Stimulated activated CD4-positive, alpha-beta T cell treated with anti-CD3 and anti-CD28 coated beads, Interleukin-15, amount 100 ng/mL, for 24 hours (primary cell): ENCODE measurements at regions not wholly inside any gene's neighbourhood (a gene's known extent, or its start where the extent isn't known, plus 50 kb on each side); places are given as distances from the start of the nearest gene placed in this dataset.
A peak's percentile ranks its signal among the peaks of the same experiment; 100 is the strongest.

ENCODE experiments used
- DNase-seq: peaks from one replicate; pipeline ENCODE4 v3.0.0-alpha.2; 2020

GRCh38 chr3:174408310-174408709, 450.8 kb upstream of the NAALADL2 start:
- DNase-seq: no peak

DNA sequence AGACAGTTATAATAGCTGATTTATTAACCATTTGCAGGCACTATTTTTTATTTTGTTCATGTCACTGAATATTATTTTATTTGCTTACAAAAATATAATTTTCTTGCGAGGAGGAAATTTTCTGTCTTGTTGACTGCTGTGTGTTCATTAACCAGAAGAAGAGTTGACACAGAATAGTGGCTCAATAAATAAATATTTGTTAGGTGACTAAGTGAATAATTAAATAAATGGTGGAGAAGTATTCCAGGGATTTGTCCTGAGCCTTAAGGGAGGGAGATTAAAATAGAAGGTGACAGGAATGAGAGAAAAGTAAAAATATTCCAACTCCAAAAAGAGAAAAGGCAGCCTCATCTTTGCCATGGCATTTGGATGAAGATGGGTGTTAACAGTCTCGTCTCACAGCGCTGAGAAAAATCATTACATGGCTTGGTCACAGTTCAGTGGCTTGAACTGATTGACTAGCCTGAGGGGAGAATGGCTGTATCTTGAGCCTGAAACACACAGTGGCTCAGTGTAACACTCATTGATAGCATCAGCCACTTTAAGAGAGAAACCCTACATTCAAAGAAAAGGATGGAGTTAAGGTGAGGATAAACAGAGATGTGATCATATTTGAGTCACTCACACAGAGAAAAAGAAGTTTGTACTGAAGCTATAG, 449.9 kb upstream of the NAALADL2 start:
- DNase-seq: no peak

- DNase-seq: no peak
Observed at GRCh38 chr3:174413062-174413912, 445.8 kb upstream of the NAALADL2 start.

DNA sequence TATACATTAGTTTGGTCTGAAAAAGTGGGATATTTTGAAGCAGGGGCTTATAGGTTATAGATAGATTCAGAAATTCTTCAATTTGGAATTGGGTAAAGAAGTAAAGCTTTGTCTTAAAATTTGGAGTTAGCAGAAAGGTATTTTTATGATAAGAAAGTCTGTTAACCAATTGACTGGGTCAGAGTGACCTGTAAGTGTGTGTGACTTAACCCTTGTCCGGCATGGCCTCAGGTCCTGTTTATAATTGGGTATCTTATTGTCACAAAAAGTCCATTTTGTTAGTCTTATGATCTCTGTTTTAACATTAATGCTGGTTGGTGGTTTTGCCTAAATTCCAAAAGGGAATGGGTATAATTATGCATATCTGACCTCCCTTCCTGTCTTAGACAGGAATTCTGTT, 444.2 kb upstream of the NAALADL2 start:
- no peak for DNase-seq

DNA sequence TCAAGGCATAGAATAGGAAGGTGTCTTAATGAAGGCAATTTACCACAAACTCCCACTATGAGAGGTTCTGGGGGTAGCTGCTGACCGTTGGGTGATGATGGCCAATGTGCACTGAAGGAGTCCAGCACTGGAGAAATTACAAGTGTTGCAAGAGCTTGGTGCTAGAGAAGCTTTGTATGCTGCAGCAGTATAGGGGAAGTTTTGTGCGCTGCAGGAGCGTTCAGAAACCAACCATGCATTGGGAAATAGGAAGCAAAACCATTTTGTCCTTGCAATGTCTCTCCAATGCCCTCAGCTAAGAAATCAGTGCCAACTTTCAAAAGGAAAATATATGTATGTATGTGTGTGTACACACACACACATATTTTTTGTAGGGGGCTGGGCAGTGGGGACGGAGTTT, 441.6 kb upstream of the NAALADL2 start:
- DNase-seq: no peak

GRCh38 chr3:174419216-174419615, 439.9 kb upstream of the NAALADL2 start:
- DNase-seq: no peak

- DNase-seq: no peak
Observed at GRCh38 chr3:174423936-174424335, 435.2 kb upstream of the NAALADL2 start.

GRCh38 chr3:174424656-174425055, 434.5 kb upstream of the NAALADL2 start:
- no peak for DNase-seq

DNA sequence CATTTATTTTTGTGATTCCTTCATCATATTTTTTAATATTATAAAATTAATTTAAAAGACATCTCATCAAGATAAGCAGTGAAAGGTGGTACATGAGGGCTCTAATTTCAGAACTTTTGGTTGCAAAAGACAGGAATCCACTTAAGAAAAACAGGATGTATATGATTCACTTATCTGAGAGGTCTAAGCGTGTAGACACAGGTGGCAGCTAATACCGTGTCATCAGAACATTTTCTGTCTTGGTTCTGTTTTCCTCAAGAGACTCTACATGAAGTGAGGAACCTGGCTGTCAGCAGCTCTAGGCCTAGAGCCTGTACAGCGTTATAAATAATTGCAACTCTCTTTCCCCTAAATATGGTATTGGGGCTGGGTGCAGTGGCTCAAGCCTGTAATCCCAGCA, 433.7 kb upstream of the NAALADL2 start:
- no peak for DNase-seq

DNA sequence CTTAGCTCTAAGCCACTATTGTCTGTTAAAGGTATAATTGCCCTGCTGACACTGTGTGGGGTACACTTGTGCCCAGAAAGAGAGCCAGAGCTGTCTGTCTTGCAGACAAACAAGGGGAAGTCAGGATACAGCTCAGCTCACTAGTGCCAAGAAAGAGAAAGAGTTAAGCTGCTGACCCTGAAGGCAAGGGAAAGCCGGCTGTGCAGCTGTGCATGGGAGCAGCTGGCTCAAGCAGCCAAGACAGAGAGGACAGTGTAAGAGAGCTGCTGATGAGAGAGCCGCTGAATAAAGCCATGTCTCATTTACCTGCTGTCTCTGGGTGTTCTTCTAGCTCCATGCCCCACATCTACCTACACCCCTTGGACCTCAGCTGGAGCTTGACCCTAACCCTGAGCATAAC, 428.1 kb upstream of the NAALADL2 start:
- DNase-seq: no peak

- no peak for DNase-seq
Observed at GRCh38 chr3:174431717-174432116, 427.4 kb upstream of the NAALADL2 start.

DNA sequence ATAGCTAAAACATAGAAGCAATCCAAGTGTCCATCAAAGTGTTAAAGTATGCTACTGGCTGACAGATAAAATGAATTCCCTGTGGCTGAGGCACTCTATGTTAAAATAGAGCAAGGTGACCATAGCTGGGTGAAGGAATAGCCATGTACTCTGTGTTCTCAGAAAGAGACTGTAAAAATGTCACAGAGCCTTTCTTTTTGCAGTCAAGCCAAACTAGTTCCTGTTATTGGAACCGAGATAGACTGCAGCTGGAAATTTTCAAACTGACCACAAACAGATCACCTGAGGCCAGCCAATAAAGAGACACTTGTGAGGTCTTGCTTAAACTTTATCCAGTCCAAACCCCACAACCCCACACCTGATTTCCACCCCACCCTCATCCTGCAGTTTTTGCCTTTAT, 422.8 kb upstream of the NAALADL2 start:
- no peak for DNase-seq

GRCh38 chr3:174438501-174439145, 420.5 kb upstream of the NAALADL2 start:
- no peak for DNase-seq

GRCh38 chr3:174439331-174440252, 419.5 kb upstream of the NAALADL2 start:
- DNase-seq: no peak

- DNase-seq: no peak
Observed at GRCh38 chr3:174440253-174440701, 418.9 kb upstream of the NAALADL2 start.

DNA sequence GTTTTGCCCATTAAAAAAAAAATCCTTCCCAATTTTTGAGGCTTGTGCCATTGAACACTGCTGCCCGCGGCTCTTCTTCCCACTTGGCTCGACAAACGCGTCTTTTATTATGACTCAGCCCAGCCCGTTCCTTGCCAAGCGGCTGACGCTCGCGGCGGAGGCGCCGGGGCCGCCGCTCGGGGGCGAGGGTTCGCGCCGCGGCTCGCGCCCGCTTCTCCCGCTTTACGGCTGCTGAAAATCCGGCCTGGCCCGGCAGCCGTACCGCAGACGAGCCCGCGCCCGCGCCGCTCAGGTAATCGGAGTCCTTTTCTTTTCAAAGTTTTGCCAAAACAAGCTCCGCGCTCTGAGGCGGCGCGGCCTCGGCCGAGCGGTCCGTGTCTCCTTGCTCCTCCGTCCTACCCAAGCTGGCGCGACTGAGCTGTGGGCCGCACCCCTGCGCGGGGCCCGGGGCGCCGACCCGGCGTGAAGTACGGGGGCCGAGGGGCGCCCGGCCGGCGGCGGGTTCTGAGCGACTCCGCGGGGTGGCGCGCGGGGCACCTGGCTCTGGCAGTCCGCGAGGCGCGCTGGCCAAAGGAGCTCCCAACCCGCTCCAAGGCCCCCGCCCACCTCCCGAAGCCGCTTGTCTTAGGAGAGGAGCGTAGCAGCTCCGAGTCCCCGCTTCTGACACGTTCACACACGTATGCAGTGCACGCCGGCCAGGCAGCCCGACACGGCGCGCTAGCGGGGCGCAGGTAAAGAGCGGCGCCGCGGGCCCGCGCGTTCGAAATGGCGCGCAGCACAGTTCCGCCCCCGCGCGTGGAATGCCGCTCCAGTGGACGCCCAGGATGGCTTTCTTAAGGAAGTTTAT, 418.2 kb upstream of the NAALADL2 start:
- DNase-seq: peak; percentile 73

DNA sequence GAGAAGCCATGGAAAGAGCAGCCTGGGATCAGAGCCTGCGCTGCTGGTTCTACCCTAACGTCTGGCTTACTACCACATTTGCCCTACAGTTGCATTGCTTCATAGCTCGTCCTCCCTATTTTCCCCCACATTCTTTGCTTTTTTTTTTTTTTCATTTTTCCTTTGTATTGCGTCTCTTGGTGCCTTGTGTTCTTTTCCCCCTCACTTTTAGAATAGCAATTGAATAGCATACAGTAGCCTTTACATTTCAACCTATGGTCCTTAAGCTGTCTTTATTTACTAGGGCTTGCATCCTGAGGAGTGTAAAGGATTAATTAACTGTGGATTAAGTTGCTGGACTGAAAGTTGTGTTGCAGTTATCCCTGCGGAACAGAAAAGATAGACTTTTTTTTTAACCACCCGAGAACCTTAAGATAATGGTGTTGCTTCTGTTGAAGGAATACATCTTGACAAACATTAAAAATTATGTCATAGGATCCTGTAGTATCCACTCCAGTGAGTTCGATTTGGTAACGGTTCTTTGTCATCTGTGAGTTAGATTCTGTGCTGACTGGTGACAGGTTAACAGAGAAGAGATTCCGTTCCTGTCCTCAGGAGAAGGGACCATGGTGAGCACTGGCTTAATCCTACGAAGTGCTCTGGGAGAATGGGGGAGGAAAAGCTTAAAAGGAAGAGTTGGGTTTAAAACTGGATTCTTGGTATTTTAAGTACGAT, 417.4 kb upstream of the NAALADL2 start:
- DNase-seq: no peak

GRCh38 chr3:174442302-174442682, 416.8 kb upstream of the NAALADL2 start:
- DNase-seq: no peak

DNA sequence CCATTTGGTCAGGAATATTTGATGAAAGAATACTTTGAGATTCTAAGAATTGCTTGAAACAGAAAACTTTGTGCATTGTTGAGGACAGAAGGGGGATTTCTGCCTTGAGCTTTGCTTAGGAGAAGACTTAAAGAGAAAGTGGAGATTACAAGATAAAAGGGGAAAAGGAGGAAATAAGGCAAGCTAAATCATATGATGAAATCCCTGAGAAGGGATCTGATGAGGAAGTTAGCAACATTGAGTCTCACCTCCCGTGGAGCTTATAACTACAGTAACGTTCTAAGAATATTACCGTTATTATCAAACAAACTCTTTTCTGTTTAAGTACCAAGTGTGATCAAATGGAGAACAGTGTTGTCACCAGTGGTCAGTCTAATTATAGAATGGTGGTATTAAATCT, 414.7 kb upstream of the NAALADL2 start:
- no peak for DNase-seq

DNA sequence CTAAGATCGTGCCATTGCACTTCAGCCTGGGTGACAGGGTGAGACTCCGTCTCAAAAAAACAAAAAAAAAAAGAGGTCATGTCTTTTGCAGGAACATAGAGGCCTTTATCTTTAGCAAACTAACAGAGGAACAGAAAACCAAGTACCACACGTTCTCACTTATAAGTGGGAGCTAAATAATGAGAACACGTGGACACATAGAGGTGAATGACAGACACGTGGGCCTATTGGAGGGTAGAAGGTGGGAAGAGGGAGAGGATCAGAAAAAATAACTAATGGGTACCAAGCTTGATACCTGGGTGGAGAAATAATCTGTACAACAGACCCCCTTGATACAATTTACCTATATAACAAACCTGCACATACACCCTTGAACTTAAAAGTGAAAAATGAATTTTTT, 401.4 kb upstream of the NAALADL2 start:
- DNase-seq: no peak

- DNase-seq: no peak
Observed at GRCh38 chr3:174460831-174461230, 398.3 kb upstream of the NAALADL2 start.
